K562 (cell line): ENCODE measurements at regions not wholly inside any gene's neighbourhood (a gene's known extent, or its start where the extent isn't known, plus 50 kb on each side); places are given as distances from the start of the nearest gene placed in this dataset.

Source experiments
- ATAC-seq: fragments of 200-7000 bp; cut with Tn5 transposase; 3 replicates; pipeline ENCODE4 v1.9.1; 2020; ENCODE audit warnings: moderate library complexity
- BruUV-seq: library from RNA; stranded (reverse); fragments of 400-500 nt; replicated peaks from 2 replicates; lab custom pipeline; 2021; lab: Mats Ljungman, UMichigan
- CTCF ChIA-PET: fragments of 300-600 bp; formaldehyde crosslinking; extraction: SDS; loops from one replicate; lab custom pipeline; 2021; ENCODE audit warnings: low intra/inter-chr PET ratio; lab: Yijun Ruan, JAX
- POLR2A ChIA-PET: fragments of 300-600, 350-650 bp; sonication (Branson Sonifier 250); formaldehyde crosslinking; extraction: SDS; loops from one replicate; lab custom pipeline; 2021; ENCODE audit warnings: antibody characterized with exemption, inconsistent platforms; lab: Yijun Ruan, JAX
- DNase-seq, 4 experiments: peaks; one replicate each; pipeline versions ENCODE4 v3.0.0 to v3.0.0-alpha.2; 2011 to 2018; ENCODE audit warnings: low spot score in 3 of 4, mixed read lengths in 3 of 4; ENCODE audit errors: extremely low read depth in 1 of 4
- FAIRE-seq: peaks from 2 replicates; lab custom pipeline; 2011; peaks lifted over from hg19 to GRCh38; lab: Jason Lieb, UNC
- H2AFZ ChIP-seq: 2 replicates; pipeline ENCODE4 v1.6.0; 2011; ENCODE audit warnings: low read depth, low read length, control low read depth, inconsistent platforms
- H3K27ac ChIP-seq: fragments of 200-600 bp; 3 replicates; pipeline ENCODE4 v1.8.0; 2011; ENCODE audit warnings: low read depth, mild to moderate bottlenecking, control low read depth, inconsistent platforms, low read length, moderate library complexity, mixed read lengths; ENCODE audit errors: extremely low read depth
- H3K27me3 ChIP-seq, 2 experiments: fragments of 300-600 bp in 1 of 2; 2 replicates in 1 of 2; 3 replicates in 1 of 2; pipeline versions ENCODE4 v1.6.0 to v1.8.0; 2011; ENCODE audit warnings: inconsistent platforms in 2 of 2, low read length in 2 of 2, mild to moderate bottlenecking in 1 of 2, mixed read lengths in 1 of 2, moderate library complexity in 1 of 2; ENCODE audit not compliant: control insufficient read depth in 2 of 2, insufficient read depth in 2 of 2
- H3K36me3 ChIP-seq: fragments of 300-600 bp; 3 replicates; pipeline ENCODE4 v1.8.0; 2011; ENCODE audit warnings: mild to moderate bottlenecking, low read length, inconsistent platforms; ENCODE audit not compliant: control insufficient read depth, insufficient read depth
- H3K4me1 ChIP-seq, 2 experiments: fragments of 200-600 bp in 1 of 2; replicated peaks in 1 of 2; 2 replicates in 1 of 2; 3 replicates in 1 of 2; pipeline versions ENCODE4 v1.5.1 to v1.8.0; 2011; ENCODE audit warnings: inconsistent platforms in 2 of 2, low read length in 2 of 2, mild to moderate bottlenecking in 1 of 2, mixed read lengths in 1 of 2, moderate library complexity in 1 of 2; ENCODE audit not compliant: control insufficient read depth in 2 of 2, insufficient read depth in 2 of 2
- H3K4me2 ChIP-seq: 2 replicates; pipeline ENCODE4 v1.6.1; 2011; ENCODE audit warnings: low read length, control low read depth, inconsistent platforms, mixed read lengths; ENCODE audit not compliant: insufficient read depth
- H3K4me3 ChIP-seq: fragments of 200-600 bp; sonication (generic), shearing (Covaris generic); 2 replicates; pipeline ENCODE4 v1.5.1; 2016; ENCODE audit warnings: control low read depth, inconsistent platforms
- H3K79me2 ChIP-seq: fragments of 200-600 bp; 3 replicates; pipeline ENCODE4 v1.8.0; 2011; ENCODE audit warnings: low read length, inconsistent platforms; ENCODE audit not compliant: control insufficient read depth, insufficient read depth
- H3K9ac ChIP-seq, 2 experiments: 2 replicates each; pipeline versions ENCODE4 v1.6.0 to v1.6.1; 2011; ENCODE audit warnings: low read depth in 2 of 2, low read length in 2 of 2, control low read depth in 1 of 2, inconsistent platforms in 1 of 2, mild to moderate bottlenecking in 1 of 2, mixed read lengths in 1 of 2; ENCODE audit not compliant: insufficient read depth in 1 of 2
- H3K9me1 ChIP-seq: one replicate; pipeline ENCODE4 v1.6.0; 2011; ENCODE audit warnings: inconsistent platforms, mild to moderate bottlenecking, low read length, moderate library complexity; ENCODE audit not compliant: control insufficient read depth, insufficient read depth
- H3K9me3 ChIP-seq: replicated peaks from 2 replicates; pipeline ENCODE4 v1.5.1; 2011; ENCODE audit warnings: low read depth, low read length, inconsistent platforms; ENCODE audit not compliant: control insufficient read depth, insufficient read depth
- H4K20me1 ChIP-seq: replicated peaks from 2 replicates; pipeline ENCODE4 v1.6.1; 2011; ENCODE audit warnings: low read length, inconsistent platforms, mixed read lengths; ENCODE audit not compliant: control insufficient read depth, insufficient read depth
- COPS2 ChIP-seq: fragments of 450-650 bp; conservative IDR thresholded peaks from 2 replicates; pipeline ENCODE4 v1.6.1; 2016; ENCODE audit warnings: mild to moderate bottlenecking, moderate library complexity
- FOSL1 ChIP-seq: fragments of 200-800 bp; sonication (Bioruptor generic); conservative IDR thresholded peaks from 2 replicates; pipeline ENCODE4 v1.6.1; 2016; ENCODE audit warnings: missing genetic modification characterization, missing compliant biosample characterization
- FOXM1 ChIP-seq, 2 experiments: fragments of 450-650 bp in 1 of 2; sonication (generic) in 1 of 2; formaldehyde crosslinking in 1 of 2; IDR thresholded peaks; 2 replicates each; pipeline versions ENCODE4 v1.6.1 to v1.9.0; 2017 to 2022; ENCODE audit warnings: low read depth in 2 of 2, mild to moderate bottlenecking in 2 of 2, missing genetic modification reagents in 1 of 2, moderate library complexity in 1 of 2
- GATAD2A ChIP-seq: fragments of 450-650 bp; IDR thresholded peaks from 2 replicates; pipeline ENCODE4 v1.6.1; 2017
- HDAC6 ChIP-seq: IDR thresholded peaks from 2 replicates; pipeline ENCODE4 v1.6.1; 2012; ENCODE audit warnings: low read depth, mild to moderate bottlenecking, control low read depth, inconsistent platforms, low read length, moderate library complexity
- IRF9 ChIP-seq: fragments of 450-650 bp; IDR thresholded peaks from 2 replicates; pipeline ENCODE4 v1.6.1; 2016; ENCODE audit warnings: missing biosample characterization, missing genetic modification characterization
- KAT7 ChIP-seq: sonication (generic); formaldehyde crosslinking; IDR thresholded peaks from 2 replicates; pipeline ENCODE4 v1.8.0; 2022; ENCODE audit warnings: missing genetic modification reagents, mild to moderate bottlenecking, borderline replicate concordance
- KLF16 ChIP-seq: IDR thresholded peaks from 2 replicates; pipeline ENCODE4 v1.6.1; 2016; ENCODE audit warnings: antibody characterized with exemption
- POLR2AphosphoS2 ChIP-seq: IDR thresholded peaks from 2 replicates; pipeline ENCODE4 v1.6.1; 2012; ENCODE audit warnings: low read length, improper control_type of control experiment
- POLR2G ChIP-seq: fragments of 200-400 bp; formaldehyde crosslinking; IDR thresholded peaks from 2 replicates; pipeline ENCODE4 v1.6.1; 2017; ENCODE audit warnings: low read depth, mild to moderate bottlenecking, antibody characterized with exemption, low read length, moderate library complexity
- SRSF3 ChIP-seq: fragments of 200-400 bp; formaldehyde crosslinking; IDR thresholded peaks from 2 replicates; pipeline ENCODE4 v1.6.1; 2016; ENCODE audit warnings: mild to moderate bottlenecking, low read length, moderate library complexity; ENCODE audit not compliant: insufficient read depth
- TAF7 ChIP-seq: fragments of 450-650 bp; IDR thresholded peaks from 2 replicates; pipeline ENCODE4 v1.6.1; 2016; ENCODE audit warnings: missing genetic modification characterization, missing compliant biosample characterization
- ZNF232 ChIP-seq: sonication (generic); formaldehyde crosslinking; IDR thresholded peaks from 2 replicates; pipeline ENCODE4 v1.8.0; 2022; ENCODE audit warnings: mild to moderate bottlenecking, missing genetic modification reagents
- ZNF609 ChIP-seq: sonication (generic); formaldehyde crosslinking; IDR thresholded peaks from 2 replicates; pipeline ENCODE4 v1.8.1; 2023; ENCODE audit warnings: missing genetic modification reagents, mild to moderate bottlenecking, borderline replicate concordance
- ZNF75A ChIP-seq: fragments of 450-650 bp; formaldehyde crosslinking; IDR thresholded peaks from 2 replicates; pipeline ENCODE4 v1.4.0; 2020; ENCODE audit warnings: mild to moderate bottlenecking
- WGBS: fragments of 100-300 bp; shearing (Covaris generic); methylation state at CpG from one replicate; pipeline ENCODE4 v1.1.6; 2016; ENCODE audit warnings: low coverage, mixed read lengths; ENCODE audit not compliant: insufficient coverage; ENCODE audit errors: missing lambda C conversion rate; 5-methylcytosine and 5-hydroxymethylcytosine counted together
- in situ Hi-C: fragments of 300-500 bp; cut with MboI; formaldehyde crosslinking; loops from 4 replicates; pipeline ENCODE4 v1.15.0; 2018; ENCODE audit warnings: inconsistent platforms, mixed read lengths
- intact Hi-C: fragments of 100-400 bp; cut with micrococcal nuclease; formaldehyde crosslinking; loops from 2 replicates; pipeline ENCODE4 v1.14.2; 2022
- TF ChIP-seq, protein P1 (sequence below): fragments of 450-650 bp; IDR thresholded peaks from 2 replicates; pipeline ENCODE4 v1.6.1; 2016

- no peak overlapping the region for H3K9ac ChIP-seq
- CTCF ChIA-PET: no interaction called here
- BruUV-seq: no TSS peak
- in situ Hi-C loops: no loop called here
- ATAC-seq: no peak
- TF ChIP-seq COPS2 (no peak), ZNF75A (CRISPR knock-in tag) (no peak), POLR2AphosphoS2 (no peak), ZNF609 (CRISPR knock-in tag) (no peak), GATAD2A (no peak), HDAC6 (no peak), ZNF232 (CRISPR knock-in tag) (no peak), TAF7 (tag) (no peak), POLR2G (no peak), SRSF3 (no peak), KLF16 (no peak), FOXM1 (IDR thresholded peaks at IDR 0.05; ENCODE audit: low read depth) (no peak), FOXM1 (CRISPR knock-in tag; IDR thresholded peaks at IDR 0.05; ENCODE audit: low read depth) (no peak), FOSL1 (tag) (no peak), IRF9 (tag) (no peak), KAT7 (CRISPR knock-in tag) (no peak)
- TF ChIP-seq, protein P1, sequence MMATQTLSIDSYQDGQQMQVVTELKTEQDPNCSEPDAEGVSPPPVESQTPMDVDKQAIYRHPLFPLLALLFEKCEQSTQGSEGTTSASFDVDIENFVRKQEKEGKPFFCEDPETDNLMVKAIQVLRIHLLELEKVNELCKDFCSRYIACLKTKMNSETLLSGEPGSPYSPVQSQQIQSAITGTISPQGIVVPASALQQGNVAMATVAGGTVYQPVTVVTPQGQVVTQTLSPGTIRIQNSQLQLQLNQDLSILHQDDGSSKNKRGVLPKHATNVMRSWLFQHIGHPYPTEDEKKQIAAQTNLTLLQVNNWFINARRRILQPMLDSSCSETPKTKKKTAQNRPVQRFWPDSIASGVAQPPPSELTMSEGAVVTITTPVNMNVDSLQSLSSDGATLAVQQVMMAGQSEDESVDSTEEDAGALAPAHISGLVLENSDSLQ: no peak
- TF ChIP-seq, all 486 proteins: peak for 0
- FAIRE-seq (no peak), DNase-seq (no peak)
- no peak overlapping the region for H3K4me2 ChIP-seq
- no peak overlapping the region for H3K4me3 ChIP-seq
- H3K9me1 ChIP-seq: no peaks in the 10 kb centered on the region
- intact Hi-C loops: no loop called here
- POLR2A ChIA-PET: no interaction called here
- H3K36me3 ChIP-seq: no peaks in the 10 kb centered on the region
- no peaks in the 10 kb centered on the region for H3K27me3 ChIP-seq
- H4K20me1 ChIP-seq: no peaks in the 10 kb centered on the region
- H2AFZ ChIP-seq: no peak overlapping the region
- no peaks in the 10 kb centered on the region for H3K4me1 ChIP-seq
- 3% methylated on average over 3 of the region's 3 CpGs for WGBS
- H3K79me2 ChIP-seq: no peaks in the 10 kb centered on the region
- no peaks in the 10 kb centered on the region for H3K9me3 ChIP-seq
- H3K27ac ChIP-seq: no peak overlapping the region
Observed at GRCh38 chr13:76796851-76797250, 89.4 kb downstream of the KCTD12 start.
